OCI-LY1 (cell line): ENCODE measurements at regions not wholly inside any gene's neighbourhood (a gene's known extent, or its start where the extent isn't known, plus 50 kb on each side); places are given as distances from the start of the nearest gene placed in this dataset.

Source experiments
- H2AFZ ChIP-seq: fragments of 200-600 bp; sonication (generic), shearing (Covaris generic); 2 replicates; pipeline ENCODE4 v1.6.0; 2014; ENCODE audit warnings: antibody characterized with exemption, mild to moderate bottlenecking, low read length
- H3F3A ChIP-seq: fragments of 200-600 bp; sonication (generic), shearing (Covaris generic); 2 replicates; pipeline ENCODE4 v1.6.0; 2014; ENCODE audit warnings: mild to moderate bottlenecking, antibody characterized with exemption, low read length, moderate library complexity; ENCODE audit not compliant: insufficient read depth
- H3K27ac ChIP-seq: fragments of 200-600 bp; sonication (generic); 2 replicates; pipeline ENCODE4 v1.5.1; 2014; ENCODE audit warnings: low read length, mixed run types, mild to moderate bottlenecking, low read depth; ENCODE audit not compliant: poor library complexity, severe bottlenecking
- H3K27me3 ChIP-seq: fragments of 200-600 bp; sonication (generic); 2 replicates; pipeline ENCODE4 v1.6.0; 2014; ENCODE audit warnings: antibody characterized with exemption, mild to moderate bottlenecking, low read length, moderate library complexity; ENCODE audit not compliant: insufficient read depth
- H3K36me3 ChIP-seq: fragments of 200-600 bp; sonication (generic); 2 replicates; pipeline ENCODE4 v1.6.1; 2014; ENCODE audit warnings: mild to moderate bottlenecking, antibody characterized with exemption, low read length, moderate library complexity, mixed read lengths; ENCODE audit not compliant: insufficient read depth
- H3K4me1 ChIP-seq: fragments of 200-600 bp; sonication (generic); 2 replicates; pipeline ENCODE4 v1.5.1; 2014; ENCODE audit warnings: mild to moderate bottlenecking, low read length, moderate library complexity; ENCODE audit not compliant: insufficient read depth, severe bottlenecking
- H3K4me2 ChIP-seq: fragments of 200-600 bp; sonication (generic), shearing (Covaris generic); 2 replicates; pipeline ENCODE4 v1.6.1; 2014; ENCODE audit warnings: low read length
- H3K4me3 ChIP-seq: fragments of 200-600 bp; sonication (generic); 2 replicates; pipeline ENCODE4 v1.5.1; 2014; ENCODE audit warnings: low read length, low read depth, mild to moderate bottlenecking, mixed read lengths; ENCODE audit not compliant: poor library complexity, severe bottlenecking
- H3K79me2 ChIP-seq: fragments of 200-600 bp; shearing (Covaris generic); 2 replicates; pipeline ENCODE4 v1.6.1; 2016; ENCODE audit warnings: mixed run types, low read length, mixed read lengths; ENCODE audit not compliant: insufficient read depth
- H3K9ac ChIP-seq: fragments of 200-600 bp; sonication (generic), shearing (Covaris generic); 2 replicates; pipeline ENCODE4 v1.6.1; 2014; ENCODE audit warnings: mild to moderate bottlenecking, low read length, mixed read lengths
- H3K9me2 ChIP-seq: fragments of 200-600 bp; sonication (generic), shearing (Covaris generic); 2 replicates; pipeline ENCODE4 v1.6.1; 2014; ENCODE audit warnings: low read depth, mild to moderate bottlenecking, low read length, mixed read lengths
- H3K9me3 ChIP-seq: fragments of 200-600 bp; shearing (Covaris generic); 2 replicates; pipeline ENCODE4 v1.6.1; 2014; ENCODE audit warnings: low read length, mixed read lengths
- H4K20me1 ChIP-seq: fragments of 200-600 bp; sonication (generic), shearing (Covaris generic); 2 replicates; pipeline ENCODE4 v1.6.0; 2016; ENCODE audit warnings: mild to moderate bottlenecking, low read length; ENCODE audit not compliant: insufficient read depth
- CTCF ChIP-seq: fragments of 200-600 bp; sonication (generic), shearing (Covaris generic); IDR thresholded peaks from 2 replicates; pipeline ENCODE4 v1.5.1; 2017; ENCODE audit warnings: mild to moderate bottlenecking, antibody characterized with exemption, low read length, moderate library complexity, mixed read lengths
- EZH2 ChIP-seq: fragments of 200-600 bp; sonication (generic), shearing (Covaris generic); IDR thresholded peaks from 2 replicates; pipeline ENCODE4 v1.8.0; 2017; ENCODE audit warnings: borderline replicate concordance, mixed run types, mild to moderate bottlenecking, antibody characterized with exemption, low read length, moderate library complexity, mixed read lengths

GRCh38 chr4:13866881-13867280 lies 239.4 kb upstream of the BOD1L1 start:
- Histone ChIP-seq H3K36me3 (no peaks in the 10 kb centered on the region), H3K4me1 (no peaks in the 10 kb centered on the region), H3K9me3 (no peaks in the 10 kb centered on the region), H3K4me3 (no peak overlapping the region), H3K9me2 (no peaks in the 10 kb centered on the region), H4K20me1 (no peaks in the 10 kb centered on the region), H3K27me3 (no peaks in the 10 kb centered on the region), H3F3A (no peaks in the 10 kb centered on the region), H3K27ac (no peak overlapping the region), H3K4me2 (no peak overlapping the region), H3K9ac (no peak overlapping the region), H3K79me2 (no peaks in the 10 kb centered on the region), H2AFZ (no peak overlapping the region)
- TF ChIP-seq CTCF (no peak), EZH2 (no peak)

GRCh38 chr4:13872155-13872554 lies 244.6 kb upstream of the BOD1L1 start:
- Histone ChIP-seq H3K27me3 (no peaks in the 10 kb centered on the region), H3K4me1 (no peaks in the 10 kb centered on the region), H3K4me2 (no peak overlapping the region), H3K4me3 (no peak overlapping the region), H3K27ac (no peak overlapping the region), H3K9me3 (no peaks in the 10 kb centered on the region), H3F3A (no peaks in the 10 kb centered on the region), H3K36me3 (no peaks in the 10 kb centered on the region), H3K9me2 (no peaks in the 10 kb centered on the region), H3K9ac (no peak overlapping the region), H4K20me1 (no peaks in the 10 kb centered on the region), H3K79me2 (no peaks in the 10 kb centered on the region), H2AFZ (no peak overlapping the region)
- TF ChIP-seq CTCF: no peak

GRCh38 chr4:13872955-13873354 lies 245.4 kb upstream of the BOD1L1 start:
- Histone ChIP-seq H3K4me1 (no peaks in the 10 kb centered on the region), H3K27ac (no peak overlapping the region), H3K4me3 (no peak overlapping the region), H3K79me2 (no peaks in the 10 kb centered on the region), H4K20me1 (no peaks in the 10 kb centered on the region), H3K9me3 (no peaks in the 10 kb centered on the region), H3F3A (no peaks in the 10 kb centered on the region), H3K9ac (no peak overlapping the region), H3K36me3 (no peaks in the 10 kb centered on the region), H3K4me2 (no peak overlapping the region), H3K9me2 (no peaks in the 10 kb centered on the region), H2AFZ (no peak overlapping the region), H3K27me3 (no peaks in the 10 kb centered on the region)
- no peak for TF ChIP-seq EZH2
- TF ChIP-seq CTCF: no peak
